ENCODE measurements at regions not wholly inside any gene's neighbourhood (a gene's known extent, or its start where the extent isn't known, plus 50 kb on each side); places are given as distances from the start of the nearest gene placed in this dataset.

DNA sequence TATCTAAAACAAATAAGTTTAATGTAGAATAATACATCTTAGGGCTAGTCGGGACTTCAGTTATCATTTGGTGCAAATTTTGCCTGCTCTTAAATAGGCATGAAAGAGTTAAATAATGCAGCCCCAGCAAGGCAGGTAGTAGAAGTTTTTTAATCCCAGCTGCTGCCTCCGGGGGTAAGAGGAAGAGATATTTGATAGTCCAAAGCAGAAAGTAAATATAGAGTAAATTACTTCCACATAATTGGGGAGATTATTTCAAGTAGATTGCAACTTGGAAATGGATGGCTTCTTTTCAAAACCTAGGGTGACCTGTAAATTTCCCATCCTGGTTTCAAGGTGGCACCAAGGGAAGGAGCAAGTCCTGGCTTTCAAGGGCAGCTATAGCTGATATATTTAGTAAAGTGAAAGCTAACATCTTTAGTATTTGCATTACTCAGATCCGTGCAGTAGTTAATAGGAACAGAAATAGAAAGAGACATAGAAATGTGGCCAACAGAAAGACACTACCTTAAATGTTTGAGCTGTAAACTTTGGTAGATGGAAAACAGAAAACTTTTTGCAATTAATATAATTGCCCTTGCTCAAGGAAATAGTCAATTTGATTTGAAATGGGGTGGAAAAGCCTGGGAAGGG, 109.1 kb downstream of the LMO4 start:
- no peak for DNase-seq (ENCODE audit: low read depth)
- no peak overlapping the region for H3K4me3 ChIP-seq (ENCODE audit: low read depth, low read length)
- TF ChIP-seq, protein P1, sequence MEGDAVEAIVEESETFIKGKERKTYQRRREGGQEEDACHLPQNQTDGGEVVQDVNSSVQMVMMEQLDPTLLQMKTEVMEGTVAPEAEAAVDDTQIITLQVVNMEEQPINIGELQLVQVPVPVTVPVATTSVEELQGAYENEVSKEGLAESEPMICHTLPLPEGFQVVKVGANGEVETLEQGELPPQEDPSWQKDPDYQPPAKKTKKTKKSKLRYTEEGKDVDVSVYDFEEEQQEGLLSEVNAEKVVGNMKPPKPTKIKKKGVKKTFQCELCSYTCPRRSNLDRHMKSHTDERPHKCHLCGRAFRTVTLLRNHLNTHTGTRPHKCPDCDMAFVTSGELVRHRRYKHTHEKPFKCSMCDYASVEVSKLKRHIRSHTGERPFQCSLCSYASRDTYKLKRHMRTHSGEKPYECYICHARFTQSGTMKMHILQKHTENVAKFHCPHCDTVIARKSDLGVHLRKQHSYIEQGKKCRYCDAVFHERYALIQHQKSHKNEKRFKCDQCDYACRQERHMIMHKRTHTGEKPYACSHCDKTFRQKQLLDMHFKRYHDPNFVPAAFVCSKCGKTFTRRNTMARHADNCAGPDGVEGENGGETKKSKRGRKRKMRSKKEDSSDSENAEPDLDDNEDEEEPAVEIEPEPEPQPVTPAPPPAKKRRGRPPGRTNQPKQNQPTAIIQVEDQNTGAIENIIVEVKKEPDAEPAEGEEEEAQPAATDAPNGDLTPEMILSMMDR (IDR thresholded peaks at IDR 0.05; ENCODE audit: insufficient read depth, low read length) = no peak

GRCh38 chr1:87439821-87440220, 111.1 kb downstream of the LMO4 start:
- no peak for DNase-seq (ENCODE audit: low read depth)
- TF ChIP-seq, protein P1 (IDR thresholded peaks at IDR 0.05; ENCODE audit: insufficient read depth, low read length) = no peak

DNA sequence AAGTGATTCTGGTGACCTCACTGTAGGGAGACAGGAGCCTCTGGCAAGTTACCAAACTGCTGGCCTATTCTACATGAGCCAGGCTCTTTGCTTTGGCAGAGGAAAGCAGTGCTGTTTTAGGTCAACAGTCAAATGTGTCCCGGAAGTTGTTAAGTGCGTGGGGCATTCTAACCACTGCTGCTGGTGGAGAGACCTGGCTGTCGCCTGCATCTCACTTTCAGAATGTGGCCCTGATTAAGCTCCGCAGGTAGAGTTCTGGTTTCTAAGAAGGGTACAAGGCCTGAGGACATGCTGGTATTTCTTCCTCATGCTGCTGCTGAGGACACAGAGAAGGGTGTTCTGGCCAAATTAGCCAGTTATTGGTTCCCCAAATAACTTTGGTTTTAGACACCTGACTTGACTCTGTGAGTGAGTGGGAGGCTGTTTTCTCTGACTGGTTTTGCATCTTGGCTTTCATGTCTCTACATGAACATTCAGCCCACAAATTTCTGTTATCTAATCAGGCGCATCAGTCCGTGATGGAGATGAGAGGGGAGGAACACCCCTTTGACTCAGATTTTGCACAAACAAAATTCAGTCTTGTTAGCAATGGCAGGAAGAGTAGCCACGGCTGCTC, 120.8 kb downstream of the LMO4 start:
- peak; percentile 34 for DNase-seq (ENCODE audit: low read depth)
- H3K4me3 ChIP-seq (ENCODE audit: low read depth, low read length) = no peak overlapping the region
- TF ChIP-seq, protein P1 (IDR thresholded peaks at IDR 0.05; ENCODE audit: insufficient read depth, low read length) = no peak

More at GRCh38 chr1:87439821-87440220, 111.1 kb downstream of the LMO4 start:
- no peak overlapping the region for H3K4me3 ChIP-seq (ENCODE audit: low read depth, low read length)

GRCh38 chr1:87450136-87450535, 121.5 kb downstream of the LMO4 start:
- no peak for DNase-seq (ENCODE audit: low read depth)
- no peak overlapping the region for H3K4me3 ChIP-seq (ENCODE audit: low read depth, low read length)
- TF ChIP-seq, protein P1 (IDR thresholded peaks at IDR 0.05; ENCODE audit: insufficient read depth, low read length) = no peak

DNA sequence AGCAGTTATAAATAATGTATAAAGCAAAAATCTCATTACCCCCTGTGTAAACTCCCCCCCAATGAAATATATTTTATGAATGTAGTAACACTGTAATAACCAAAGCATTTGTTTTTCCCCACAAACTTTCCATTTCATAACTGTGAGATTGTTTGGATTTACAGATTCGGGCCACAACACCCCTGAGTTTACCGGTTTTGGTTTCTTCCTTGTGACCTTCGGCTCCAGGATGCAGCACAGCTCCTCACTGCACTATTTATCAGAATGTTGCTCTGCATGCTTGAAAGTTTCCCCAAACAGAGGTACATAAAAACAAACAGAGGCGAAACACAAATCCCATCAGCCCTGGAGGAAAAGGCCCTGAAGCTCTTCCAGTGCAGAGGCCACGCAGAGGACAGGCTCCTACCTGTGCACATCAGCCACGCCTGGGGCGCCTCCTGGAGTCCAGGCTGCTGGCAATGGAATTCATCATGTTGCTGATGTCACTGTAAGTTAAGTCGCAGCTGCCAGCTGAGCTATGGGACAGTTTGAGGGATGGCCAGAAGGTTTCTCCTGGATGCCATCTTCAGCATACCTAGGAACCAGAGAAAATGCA, 122.0 kb downstream of the LMO4 start:
- TF ChIP-seq, protein P1 (IDR thresholded peaks at IDR 0.05; ENCODE audit: insufficient read depth, low read length) = no peak
- DNase-seq (ENCODE audit: low read depth) = no peak

DNA sequence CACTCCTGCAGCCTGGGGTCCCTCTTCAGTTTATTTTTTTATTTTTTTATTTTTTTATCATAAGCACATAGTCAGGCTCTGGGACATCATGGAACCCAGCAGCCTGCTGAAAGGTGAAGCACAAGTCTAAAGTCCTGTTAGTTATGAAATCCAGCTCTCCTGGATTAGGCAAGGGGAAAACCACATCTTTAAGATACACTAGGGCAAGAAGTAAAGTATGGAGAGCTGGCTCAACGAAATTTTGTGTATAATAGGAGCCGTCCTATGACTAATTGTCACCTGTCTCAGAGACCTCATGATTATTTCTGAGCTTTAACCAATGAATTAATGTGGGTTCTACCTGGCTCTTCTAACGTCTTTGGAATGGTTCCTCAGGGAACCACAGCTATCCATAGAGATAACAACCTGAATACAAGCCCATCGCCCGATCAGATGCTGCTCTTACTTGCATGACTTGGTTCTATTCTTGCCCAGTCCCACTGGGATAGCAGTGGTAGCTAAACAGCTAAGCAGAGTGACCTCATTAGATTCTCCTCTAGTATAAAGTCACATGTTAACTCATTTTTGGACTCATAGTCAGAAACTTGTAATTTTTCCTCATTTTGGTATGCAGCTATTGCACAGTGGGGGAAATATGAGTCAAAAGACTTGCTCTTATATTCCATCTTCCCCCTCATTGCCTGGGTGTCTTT, 122.7 kb downstream of the LMO4 start:
- DNase-seq (ENCODE audit: low read depth) = peak; percentile 77
- TF ChIP-seq, protein P1 (IDR thresholded peaks at IDR 0.05; ENCODE audit: insufficient read depth, low read length) = no peak
- no peak overlapping the region for H3K4me3 ChIP-seq (ENCODE audit: low read depth, low read length)

More for the DNA sequence above, 122.0 kb downstream of the LMO4 start:
- no peak overlapping the region for H3K4me3 ChIP-seq (ENCODE audit: low read depth, low read length)
